Fibroblast of pulmonary artery (primary cell): ENCODE measurements at regions not wholly inside any gene's neighbourhood (a gene's known extent, or its start where the extent isn't known, plus 50 kb on each side); places are given as distances from the start of the nearest gene placed in this dataset.

Source experiments
- DNase-seq: peaks from one replicate; pipeline ENCODE4 v3.0.0-alpha.2; 2010; ENCODE audit warnings: low read depth
- H3K4me3 ChIP-seq: replicated peaks from 2 replicates; pipeline ENCODE4 v1.5.1; 2011; ENCODE audit warnings: low read depth, mild to moderate bottlenecking, control low read depth, low read length, moderate library complexity
- CTCF ChIP-seq: IDR thresholded peaks from 2 replicates; pipeline ENCODE4 v1.5.1; 2011; ENCODE audit warnings: mild to moderate bottlenecking, control low read depth, low read length, inconsistent platforms; ENCODE audit errors: missing control alignments

DNA sequence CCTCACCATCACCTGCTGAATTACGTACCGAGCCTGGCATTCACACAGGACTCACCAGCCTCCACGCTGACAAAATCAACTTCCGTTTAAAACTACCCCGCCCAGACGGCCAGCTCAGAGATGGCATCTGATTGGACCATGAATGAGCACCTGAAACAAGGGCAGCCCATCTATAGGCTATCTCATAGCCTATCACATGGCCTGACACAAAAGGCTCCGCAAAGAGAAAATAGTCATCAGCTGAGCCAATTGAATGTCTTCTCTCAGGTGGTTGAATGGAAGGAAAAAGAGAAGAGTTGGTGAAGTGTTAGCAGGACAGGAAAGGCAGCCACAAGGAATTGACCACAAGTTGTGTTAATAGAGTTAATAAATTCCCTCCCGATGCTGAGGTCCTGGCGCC, 50.6 kb upstream of the ZC3H12A start:
- TF ChIP-seq CTCF = no peak
- DNase-seq = no peak
- no peak overlapping the region for H3K4me3 ChIP-seq

DNA sequence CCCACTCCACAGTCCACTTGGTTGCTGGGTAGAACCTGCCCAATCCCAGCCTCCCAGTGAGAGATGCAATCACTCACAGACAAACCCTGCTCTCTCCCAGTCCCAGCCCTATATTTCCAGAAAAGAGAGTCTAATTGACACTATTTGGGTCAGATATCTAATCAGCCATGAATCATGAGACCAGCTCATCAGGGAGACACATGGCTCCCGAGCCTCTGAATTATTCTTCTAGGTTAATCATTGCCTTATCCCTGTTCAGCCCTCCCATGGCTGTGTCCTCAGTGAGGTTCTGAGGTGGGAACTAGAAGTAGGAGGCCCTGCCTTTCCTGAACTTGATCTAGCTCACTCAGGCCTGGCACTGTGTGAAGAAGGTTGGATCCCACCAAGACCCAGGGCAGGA, 49.9 kb upstream of the ZC3H12A start:
- DNase-seq = no peak
- TF ChIP-seq CTCF = no peak
- no peak overlapping the region for H3K4me3 ChIP-seq
